PC-3 (cell line): ENCODE measurements at regions not wholly inside any gene's neighbourhood (a gene's known extent, or its start where the extent isn't known, plus 50 kb on each side); places are given as distances from the start of the nearest gene placed in this dataset.

Source experiments
- ATAC-seq: fragments of 200-7000 bp; cut with Tn5 transposase; 2 replicates; pipeline ENCODE4 v1.9.1; 2020; ENCODE audit warnings: mild to moderate bottlenecking, moderate library complexity
- BruUV-seq: library from RNA; stranded (reverse); fragments of 400-500 nt; replicated peaks from 2 replicates; lab custom pipeline; 2021; lab: Mats Ljungman, UMichigan
- CTCF ChIA-PET: fragments of 300-600 bp; sonication (Branson Sonifier 250); formaldehyde crosslinking; loops from one replicate; lab custom pipeline; 2022; ENCODE audit warnings: antibody characterized with exemption; lab: Charles Lee
- POLR2A ChIA-PET: fragments of 300-600 bp; sonication (Branson Sonifier 250); formaldehyde crosslinking; loops from one replicate; lab custom pipeline; 2022; ENCODE audit warnings: antibody characterized with exemption; ENCODE audit not compliant: unreplicated experiment; lab: Charles Lee
- DNase-seq: peaks from one replicate; pipeline ENCODE4 v3.0.0-alpha.2; 2015
- H2AFZ ChIP-seq: fragments of 300-600 bp; sonication (generic); 2 replicates; pipeline ENCODE4 v1.6.0; 2016; ENCODE audit warnings: antibody characterized with exemption, low read length
- H3F3A ChIP-seq: fragments of 300-600 bp; sonication (generic); one replicate; pipeline ENCODE4 v1.6.0; 2017; ENCODE audit warnings: antibody characterized with exemption, low read length, control low read depth, mild to moderate bottlenecking; ENCODE audit not compliant: unreplicated experiment
- H3K27ac ChIP-seq: fragments of 300-600 bp; sonication (generic); 2 replicates; pipeline ENCODE4 v1.5.1; 2016; ENCODE audit warnings: mild to moderate bottlenecking, low read length
- H3K27me3 ChIP-seq: fragments of 300-600 bp; sonication (generic); 2 replicates; pipeline ENCODE4 v1.6.1; 2016; ENCODE audit warnings: low read length, mixed read lengths
- H3K36me3 ChIP-seq: fragments of 300-600 bp; sonication (generic); 2 replicates; pipeline ENCODE4 v1.6.1; 2016; ENCODE audit warnings: low read depth, mixed run types, low read length, mixed read lengths
- H3K4me1 ChIP-seq: fragments of 300-600 bp; sonication (generic); 2 replicates; pipeline ENCODE4 v1.5.1; 2016; ENCODE audit warnings: low read length; ENCODE audit not compliant: insufficient read depth
- H3K4me2 ChIP-seq: fragments of 300-600 bp; sonication (generic); 2 replicates; pipeline ENCODE4 v1.6.0; 2016; ENCODE audit warnings: low read length
- H3K4me3 ChIP-seq: fragments of 300-600 bp; sonication (generic); 2 replicates; pipeline ENCODE4 v1.5.1; 2016; ENCODE audit warnings: mild to moderate bottlenecking, low read length, mixed read lengths
- H3K79me2 ChIP-seq: fragments of 300-600 bp; sonication (generic); 2 replicates; pipeline ENCODE4 v1.6.1; 2017; ENCODE audit warnings: low read length, mixed read lengths
- H3K9ac ChIP-seq: fragments of 300-600 bp; sonication (generic); 2 replicates; pipeline ENCODE4 v1.6.0; 2016; ENCODE audit warnings: mild to moderate bottlenecking, low read length
- H3K9me2 ChIP-seq: fragments of 300-600 bp; sonication (generic); replicated peaks from 2 replicates; pipeline ENCODE4 v1.6.1; 2016; ENCODE audit warnings: mixed run types, low read length, mixed read lengths
- H3K9me3 ChIP-seq: fragments of 300-600 bp; sonication (generic); 2 replicates; pipeline ENCODE4 v1.6.1; 2016; ENCODE audit warnings: low read length, mixed read lengths
- H4K20me1 ChIP-seq: fragments of 300-600 bp; sonication (generic); 2 replicates; pipeline ENCODE4 v1.6.1; 2016; ENCODE audit warnings: low read length, mixed read lengths
- CTCF ChIP-seq: fragments of 300-600 bp; sonication (generic); conservative IDR thresholded peaks from 2 replicates; pipeline ENCODE4 v1.5.1; 2017; ENCODE audit warnings: antibody characterized with exemption, low read depth, mild to moderate bottlenecking, low read length
- EZH2 ChIP-seq: fragments of 300-600 bp; sonication (generic); IDR thresholded peaks from one replicate; pipeline ENCODE4 v1.6.1; 2017; ENCODE audit warnings: antibody characterized with exemption, mild to moderate bottlenecking, low read length; ENCODE audit not compliant: unreplicated experiment
- EZH2phosphoT487 ChIP-seq: fragments of 300-600 bp; sonication (generic); IDR thresholded peaks from 2 replicates; pipeline ENCODE4 v1.6.1; 2018; ENCODE audit warnings: mild to moderate bottlenecking, antibody characterized with exemption, low read length, borderline replicate concordance
- intact Hi-C: fragments of 100-400 bp; cut with micrococcal nuclease; formaldehyde crosslinking; loops from 2 replicates; pipeline ENCODE4 v1.9.0; 2023

GRCh38 chr14:94690486-94690885 is 78.3 kb downstream of the SERPINA3 start:
- POLR2A ChIA-PET: no interaction called here
- ATAC-seq: no peak

DNA sequence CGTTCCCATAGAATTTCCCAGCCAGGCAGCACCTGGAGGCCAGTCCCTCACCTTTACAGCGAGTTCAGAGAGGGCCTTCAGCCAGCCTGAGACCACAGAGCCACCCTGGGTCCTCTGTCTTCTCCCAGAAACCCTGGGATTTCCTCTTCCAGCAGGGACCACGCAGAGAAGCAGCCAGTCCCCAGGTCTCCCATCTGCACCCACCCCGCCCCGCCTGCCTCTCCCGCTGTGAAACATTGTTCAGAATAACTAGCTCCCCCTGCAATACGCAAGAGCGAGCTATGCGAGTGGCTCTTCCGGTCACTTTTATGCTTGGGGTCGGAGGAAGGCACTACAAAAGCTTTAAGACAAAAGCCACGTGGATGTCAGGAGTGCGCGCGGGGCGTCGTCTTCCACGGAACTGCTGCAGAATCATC is 77.8 kb downstream of the SERPINA3 start:
- no peak for ATAC-seq
- Histone ChIP-seq H3K36me3 (no peaks in the 10 kb centered on the region), H3K27ac (no peak overlapping the region), H3K27me3 (no peaks in the 10 kb centered on the region), H3K9ac (no peak overlapping the region), H3K4me2 (peak overlapping the region; percentile 81; the same call in 1 of the 2 replicates), H3K79me2 (no peaks in the 10 kb centered on the region), H4K20me1 (no peaks in the 10 kb centered on the region), H3K4me3 (no peak overlapping the region), H3F3A (no peaks in the 10 kb centered on the region), H3K4me1 (no peaks in the 10 kb centered on the region), H3K9me2 (no peaks in the 10 kb centered on the region), H2AFZ (peak overlapping the region; percentile 86), H3K9me3 (no peaks in the 10 kb centered on the region)
- TF ChIP-seq EZH2phosphoT487 (no peak), CTCF (no peak), EZH2 (no peak)
- POLR2A ChIA-PET: no interaction called here
- intact Hi-C loops: loop anchor here (5.0 kb wide), 2 partner anchors 407 to 742 kb away; no protein-coding TSS in a partner anchor
- BruUV-seq: no TSS peak
- CTCF ChIA-PET: no interaction called here
- no peak for DNase-seq

More at GRCh38 chr14:94690486-94690885, 78.3 kb downstream of the SERPINA3 start:
- no peak for DNase-seq
- Histone ChIP-seq H3F3A (no peaks in the 10 kb centered on the region), H3K4me1 (no peaks in the 10 kb centered on the region), H3K9me3 (no peaks in the 10 kb centered on the region), H3K27ac (no peak overlapping the region), H2AFZ (no peak overlapping the region), H3K9ac (no peak overlapping the region), H3K9me2 (no peaks in the 10 kb centered on the region), H3K27me3 (no peaks in the 10 kb centered on the region), H4K20me1 (no peaks in the 10 kb centered on the region), H3K4me2 (no peak overlapping the region), H3K79me2 (no peaks in the 10 kb centered on the region), H3K36me3 (no peaks in the 10 kb centered on the region), H3K4me3 (no peak overlapping the region)
- intact Hi-C loops: no loop called here
- CTCF ChIA-PET: no interaction called here
- BruUV-seq: no TSS peak
- no peak for TF ChIP-seq EZH2
- no peak for TF ChIP-seq CTCF
- TF ChIP-seq EZH2phosphoT487: no peak

DNA sequence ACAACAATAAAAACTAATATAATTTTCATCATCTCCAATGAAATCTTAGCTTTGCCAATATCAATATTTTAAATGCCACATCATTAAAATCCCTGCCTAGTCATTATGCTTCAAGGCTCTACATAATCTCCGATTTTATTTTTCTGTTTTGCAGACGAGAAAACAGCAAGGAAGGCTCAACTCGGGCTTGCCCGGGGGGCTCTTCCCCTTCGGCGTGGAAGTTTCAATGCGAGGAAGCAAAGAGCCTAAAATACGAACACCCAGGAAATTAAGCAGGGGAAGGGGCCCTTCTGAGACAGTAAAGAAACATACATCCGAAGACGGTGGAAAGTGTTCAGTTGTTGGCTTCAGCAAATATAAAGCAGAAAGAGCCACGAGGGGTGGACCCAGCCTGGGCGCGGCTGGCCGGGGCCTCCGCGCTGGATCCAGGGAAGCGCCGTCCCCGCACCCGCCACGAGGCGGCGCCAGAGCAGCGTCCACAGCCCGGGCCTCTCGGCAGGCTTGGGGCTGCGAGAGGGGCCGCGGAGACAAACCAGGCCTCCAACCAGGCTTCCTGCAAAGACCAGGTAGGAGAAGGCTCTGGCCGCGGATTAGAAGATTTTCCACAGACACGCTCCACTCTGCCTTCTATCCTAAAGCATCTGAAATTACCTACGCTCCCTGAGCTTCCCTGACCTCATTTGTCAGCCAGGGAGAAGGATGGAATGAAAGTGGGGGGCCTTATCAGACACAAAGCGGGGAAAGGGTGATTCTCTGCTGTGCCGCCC is 77.2 kb downstream of the SERPINA3 start:
- H3K9ac ChIP-seq: no peak overlapping the region
- intact Hi-C loops: loop anchor here (5.0 kb wide), 2 partner anchors 408 to 743 kb away; no protein-coding TSS in a partner anchor
- H3K27ac ChIP-seq: no peak overlapping the region
- H3K9me2 ChIP-seq: no peaks in the 10 kb centered on the region
- peak; percentile 84 for TF ChIP-seq CTCF
- no peak for TF ChIP-seq EZH2
- H3K36me3 ChIP-seq: no peaks in the 10 kb centered on the region
- no peaks in the 10 kb centered on the region for H3K4me1 ChIP-seq
- DNase-seq (peak; percentile 48), ATAC-seq (peak; percentile 81)
- no peaks in the 10 kb centered on the region for H3K27me3 ChIP-seq
- H2AFZ ChIP-seq: peak overlapping the region; percentile 86
- peak overlapping the region; percentile 50 for H3K4me3 ChIP-seq
- BruUV-seq: no TSS peak
- no peaks in the 10 kb centered on the region for H3F3A ChIP-seq
- peak overlapping the region; percentile 81 for H3K4me2 ChIP-seq
- H3K9me3 ChIP-seq: no peaks in the 10 kb centered on the region
- no peaks in the 10 kb centered on the region for H4K20me1 ChIP-seq
- CTCF ChIA-PET: no interaction called here
- POLR2A ChIA-PET: no interaction called here
- no peaks in the 10 kb centered on the region for H3K79me2 ChIP-seq
